GM12872 (cell line): ENCODE measurements at regions not wholly inside any gene's neighbourhood (a gene's known extent, or its start where the extent isn't known, plus 50 kb on each side); places are given as distances from the start of the nearest gene placed in this dataset.

Source experiments
- TF ChIP-seq, protein P1 (sequence below): IDR thresholded peaks from 3 replicates; pipeline ENCODE4 v1.5.1; 2011; ENCODE audit warnings: low read depth, mild to moderate bottlenecking, low read length, moderate library complexity; ENCODE audit not compliant: insufficient read depth

DNA sequence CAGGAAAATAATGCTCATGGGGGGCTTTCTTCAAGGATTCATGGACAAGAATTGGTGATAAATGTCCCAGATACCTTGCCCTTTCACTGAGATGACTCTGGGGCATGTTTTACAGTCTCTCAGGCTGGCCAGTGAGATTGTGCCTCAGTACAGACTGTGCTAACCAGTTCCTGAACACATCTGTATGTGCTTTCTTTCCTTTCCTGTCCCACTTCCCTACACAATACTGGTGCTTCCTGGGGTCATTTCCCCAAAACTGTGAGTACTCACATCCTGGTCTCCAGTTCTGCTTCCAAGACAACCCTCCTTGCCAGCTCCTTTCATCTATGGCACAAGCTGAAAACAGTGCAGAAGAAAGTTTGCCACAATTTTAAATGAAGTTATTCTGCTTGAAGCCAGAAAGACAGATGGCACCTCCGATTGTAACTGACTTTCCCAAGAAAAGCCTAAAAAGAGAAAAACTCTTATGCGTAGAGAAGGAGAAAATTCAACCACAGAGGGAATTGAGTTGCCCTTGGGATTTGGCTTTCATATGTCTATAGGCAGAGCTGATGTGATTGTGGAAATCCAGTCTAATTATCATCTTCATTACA lies 134.7 kb downstream of the DRD1 start:
- TF ChIP-seq, protein P1, sequence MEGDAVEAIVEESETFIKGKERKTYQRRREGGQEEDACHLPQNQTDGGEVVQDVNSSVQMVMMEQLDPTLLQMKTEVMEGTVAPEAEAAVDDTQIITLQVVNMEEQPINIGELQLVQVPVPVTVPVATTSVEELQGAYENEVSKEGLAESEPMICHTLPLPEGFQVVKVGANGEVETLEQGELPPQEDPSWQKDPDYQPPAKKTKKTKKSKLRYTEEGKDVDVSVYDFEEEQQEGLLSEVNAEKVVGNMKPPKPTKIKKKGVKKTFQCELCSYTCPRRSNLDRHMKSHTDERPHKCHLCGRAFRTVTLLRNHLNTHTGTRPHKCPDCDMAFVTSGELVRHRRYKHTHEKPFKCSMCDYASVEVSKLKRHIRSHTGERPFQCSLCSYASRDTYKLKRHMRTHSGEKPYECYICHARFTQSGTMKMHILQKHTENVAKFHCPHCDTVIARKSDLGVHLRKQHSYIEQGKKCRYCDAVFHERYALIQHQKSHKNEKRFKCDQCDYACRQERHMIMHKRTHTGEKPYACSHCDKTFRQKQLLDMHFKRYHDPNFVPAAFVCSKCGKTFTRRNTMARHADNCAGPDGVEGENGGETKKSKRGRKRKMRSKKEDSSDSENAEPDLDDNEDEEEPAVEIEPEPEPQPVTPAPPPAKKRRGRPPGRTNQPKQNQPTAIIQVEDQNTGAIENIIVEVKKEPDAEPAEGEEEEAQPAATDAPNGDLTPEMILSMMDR, result no peak

DNA sequence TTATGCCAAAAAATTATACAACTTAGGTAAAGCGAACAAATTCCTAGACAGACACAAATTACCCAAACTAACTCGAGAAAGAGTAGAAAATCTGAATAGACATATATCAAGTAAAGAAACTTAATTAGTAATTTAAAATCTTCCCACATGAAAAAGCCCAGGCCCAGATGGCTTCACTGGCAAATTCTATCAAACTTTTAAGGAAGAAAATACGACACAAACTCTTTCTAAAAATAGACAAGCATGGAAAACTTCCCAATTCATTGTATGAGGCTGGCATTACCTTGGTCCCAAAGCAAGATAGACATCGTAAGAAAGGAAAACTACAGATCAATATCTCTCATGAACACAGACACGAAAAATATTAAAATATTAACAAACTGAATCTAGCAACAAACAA lies 135.3 kb downstream of the DRD1 start:
- TF ChIP-seq, protein P1, result no peak

DNA sequence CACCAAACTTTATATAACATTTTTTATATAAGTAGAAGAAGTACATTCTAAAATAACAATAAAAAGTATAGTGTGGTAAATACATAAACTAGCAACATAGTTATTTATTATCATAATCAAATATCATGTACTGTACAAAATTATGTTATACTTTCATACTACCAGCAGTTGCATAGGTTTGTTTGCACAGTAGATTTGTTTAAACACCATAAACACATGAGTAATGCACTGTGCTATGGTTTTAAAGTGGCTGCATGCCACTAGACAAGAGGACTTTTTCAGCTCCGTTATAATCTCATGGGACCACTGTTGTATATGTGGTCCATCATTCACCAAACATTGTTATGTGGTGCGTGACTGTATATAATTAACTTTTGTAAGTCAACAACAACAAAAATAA lies 137.6 kb downstream of the DRD1 start:
- TF ChIP-seq, protein P1, result no peak

DNA sequence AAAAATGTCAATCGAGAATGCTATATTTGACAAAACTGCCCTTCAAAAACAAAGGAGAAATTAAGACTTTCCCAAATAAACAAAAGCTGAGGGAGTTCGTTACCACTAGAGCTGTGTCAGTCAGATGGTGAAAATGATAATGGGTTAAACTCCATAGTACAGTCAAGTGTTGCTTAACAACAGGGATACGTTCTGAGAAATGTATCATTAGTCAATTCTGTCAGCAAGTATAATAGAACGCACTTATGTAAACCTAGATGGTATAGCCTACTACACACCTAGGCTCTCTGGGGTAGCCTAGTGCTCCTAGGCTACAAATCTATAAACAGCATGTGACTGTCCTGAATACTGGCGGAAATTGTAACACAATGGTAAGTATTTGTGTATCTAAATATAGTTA lies 138.7 kb downstream of the DRD1 start:
- TF ChIP-seq, protein P1, result no peak

DNA sequence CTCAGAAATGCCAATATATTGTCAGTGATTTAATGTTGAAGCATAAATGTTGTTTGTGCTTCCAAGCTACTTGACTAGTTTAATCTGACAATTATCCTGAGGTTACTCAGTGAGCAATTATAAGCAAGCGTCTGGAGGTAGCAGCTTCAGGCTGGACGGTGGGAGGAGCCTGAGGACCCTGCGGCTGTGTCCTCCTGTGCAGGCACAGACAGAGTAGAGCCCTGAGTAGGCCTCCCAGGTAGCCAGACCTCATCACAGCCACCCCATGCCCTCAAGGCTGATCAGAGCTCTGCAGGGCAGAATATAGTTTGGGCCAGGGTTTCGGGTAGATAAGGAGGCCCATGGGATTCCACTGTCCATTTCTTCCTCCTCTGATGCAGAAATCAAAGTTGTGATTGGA lies 153.6 kb downstream of the DRD1 start:
- TF ChIP-seq, protein P1, result no peak

DNA sequence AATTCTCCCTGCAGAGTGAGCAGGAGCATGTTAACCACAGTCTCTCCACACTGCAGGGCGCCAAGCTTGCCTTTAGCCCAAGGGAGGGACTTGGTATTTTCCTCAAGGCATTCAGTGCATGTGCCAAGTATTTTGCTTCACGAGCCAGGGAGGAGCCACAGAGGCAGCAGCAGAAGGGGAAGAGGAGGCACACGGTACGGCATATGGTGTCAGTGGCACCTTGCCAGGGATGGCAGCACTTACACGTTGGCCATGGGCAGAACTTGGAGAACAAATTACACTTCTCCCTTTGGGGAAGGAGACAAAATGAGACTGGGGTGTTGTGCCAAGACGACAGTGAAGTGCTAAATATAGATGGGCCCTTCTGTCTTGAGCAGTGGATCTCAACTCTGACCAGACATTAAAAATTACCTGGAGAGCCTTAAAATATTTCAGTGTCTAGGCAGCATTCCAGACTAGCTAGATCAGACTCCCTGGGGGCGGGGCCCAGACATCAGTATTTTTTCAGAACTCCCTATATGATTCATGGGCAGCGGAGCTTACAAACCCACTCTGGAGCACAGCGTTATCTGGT lies 155.8 kb downstream of the DRD1 start:
- TF ChIP-seq, protein P1, result no peak

DNA sequence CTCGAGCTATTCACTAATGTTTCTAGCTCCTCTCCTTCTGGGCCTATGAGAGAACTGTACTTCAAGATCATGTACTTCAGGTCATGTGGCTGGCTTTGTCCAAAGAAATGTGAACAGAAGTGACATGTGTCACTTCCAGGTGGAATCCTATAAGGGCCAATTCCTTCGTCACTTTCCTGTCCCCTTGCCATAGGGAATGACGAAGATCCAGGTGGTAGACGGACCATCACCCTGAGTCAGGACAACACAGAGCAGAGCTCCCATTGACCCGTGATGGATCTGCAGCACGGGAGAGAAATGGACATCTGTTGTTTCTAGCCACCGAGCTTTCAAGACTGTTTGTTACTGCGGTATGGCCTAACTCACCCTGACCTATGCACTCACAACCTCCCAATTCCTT lies 157.0 kb downstream of the DRD1 start:
- TF ChIP-seq, protein P1, result no peak
